ENCODE measurements at regions not wholly inside any gene's neighbourhood (a gene's known extent, or its start where the extent isn't known, plus 50 kb on each side); places are given as distances from the start of the nearest gene placed in this dataset.

DNA sequence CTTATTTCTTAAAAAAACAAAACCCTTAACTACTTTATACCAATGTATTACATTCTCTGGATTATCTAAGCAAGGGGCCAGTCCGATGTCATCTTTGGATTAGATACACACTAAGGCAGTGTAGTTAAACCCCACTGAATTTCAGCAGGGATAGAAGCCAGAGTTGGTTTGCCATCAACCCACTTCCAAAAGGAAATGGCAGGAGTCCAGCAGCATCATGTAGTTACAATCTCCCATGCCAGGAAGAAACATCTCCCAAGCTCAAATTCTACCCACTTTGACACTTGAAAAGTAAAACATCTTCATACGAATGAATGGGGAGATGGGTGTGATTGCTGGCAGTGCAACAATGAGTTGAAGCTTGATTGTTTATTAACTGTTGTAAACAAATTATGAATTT lies 203.5 kb upstream of the PLXNC1 start:
- no peak for DNase-seq (ENCODE audit: low spot score)
- intact Hi-C loops (cut with DNase I) = no loop called here

DNA sequence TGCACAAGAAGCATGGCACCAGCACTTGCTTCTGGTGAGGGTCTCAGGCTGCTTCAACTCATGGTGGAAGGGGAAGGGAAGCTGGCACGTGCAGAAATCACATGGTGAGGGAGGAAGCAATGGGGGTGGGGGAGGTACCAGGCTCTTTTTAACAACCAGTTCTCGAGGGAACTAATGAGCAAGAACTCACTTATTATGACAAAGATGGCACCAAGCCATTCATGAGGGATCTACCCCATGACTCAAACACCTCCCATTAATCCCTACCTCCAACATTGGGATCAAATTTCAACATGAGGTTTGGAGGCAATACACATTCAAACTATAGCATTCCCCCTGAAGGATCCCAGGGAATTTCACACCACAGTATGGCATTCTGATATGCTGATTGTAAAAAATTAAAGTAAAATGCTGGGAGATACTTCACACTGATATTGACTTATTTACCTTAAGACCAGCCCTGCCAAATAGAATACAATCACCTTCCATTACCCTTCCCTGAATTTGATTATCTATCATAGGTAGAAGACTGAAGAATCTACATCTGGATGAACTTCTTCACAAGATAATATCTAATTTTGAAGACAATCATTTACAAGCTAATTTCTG lies 201.7 kb upstream of the PLXNC1 start:
- intact Hi-C loops (cut with DNase I) = no loop called here
- DNase-seq (ENCODE audit: low spot score) = no peak

DNA sequence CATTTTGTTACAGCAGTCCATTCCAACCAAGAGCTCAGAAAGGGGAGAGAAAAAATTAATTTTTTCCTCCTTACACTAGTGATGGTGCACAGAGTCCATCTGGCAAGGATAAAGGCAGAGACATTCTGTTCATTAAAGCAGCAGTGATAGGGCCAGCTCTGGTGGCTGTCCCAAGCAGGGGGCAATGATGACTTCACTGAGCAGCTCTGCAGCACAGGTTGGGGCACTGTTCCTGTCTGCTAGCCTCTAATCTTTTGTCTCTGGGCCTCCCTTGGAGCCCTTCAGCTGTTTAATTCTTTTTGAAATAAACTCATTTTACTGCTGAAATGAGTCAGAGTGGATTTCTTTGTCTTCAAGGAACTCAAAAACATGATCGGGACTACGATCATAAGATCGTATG lies 200.9 kb upstream of the PLXNC1 start:
- DNase-seq (ENCODE audit: low spot score) = no peak
- intact Hi-C loops (cut with DNase I) = no loop called here

DNA sequence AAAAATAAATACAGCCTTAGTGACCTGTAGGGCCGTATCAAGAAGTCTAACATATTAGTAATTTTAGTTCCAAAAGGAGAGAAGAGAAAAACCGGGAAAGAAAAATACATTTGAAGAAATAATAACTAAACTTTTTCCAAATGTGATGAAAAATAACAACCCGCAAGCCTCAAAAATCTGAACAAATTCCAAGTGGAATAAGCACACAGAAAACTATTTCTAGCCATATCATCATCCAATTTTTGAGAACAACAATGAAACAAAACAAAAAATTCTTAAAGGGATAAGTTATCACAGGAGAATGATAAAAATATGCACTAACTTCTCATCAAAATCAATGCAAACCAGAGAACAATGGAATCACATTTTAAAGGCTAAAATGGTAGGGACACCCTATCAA lies 198.1 kb upstream of the PLXNC1 start:
- DNase-seq (ENCODE audit: low spot score) = no peak
- intact Hi-C loops (cut with DNase I) = no loop called here

DNA sequence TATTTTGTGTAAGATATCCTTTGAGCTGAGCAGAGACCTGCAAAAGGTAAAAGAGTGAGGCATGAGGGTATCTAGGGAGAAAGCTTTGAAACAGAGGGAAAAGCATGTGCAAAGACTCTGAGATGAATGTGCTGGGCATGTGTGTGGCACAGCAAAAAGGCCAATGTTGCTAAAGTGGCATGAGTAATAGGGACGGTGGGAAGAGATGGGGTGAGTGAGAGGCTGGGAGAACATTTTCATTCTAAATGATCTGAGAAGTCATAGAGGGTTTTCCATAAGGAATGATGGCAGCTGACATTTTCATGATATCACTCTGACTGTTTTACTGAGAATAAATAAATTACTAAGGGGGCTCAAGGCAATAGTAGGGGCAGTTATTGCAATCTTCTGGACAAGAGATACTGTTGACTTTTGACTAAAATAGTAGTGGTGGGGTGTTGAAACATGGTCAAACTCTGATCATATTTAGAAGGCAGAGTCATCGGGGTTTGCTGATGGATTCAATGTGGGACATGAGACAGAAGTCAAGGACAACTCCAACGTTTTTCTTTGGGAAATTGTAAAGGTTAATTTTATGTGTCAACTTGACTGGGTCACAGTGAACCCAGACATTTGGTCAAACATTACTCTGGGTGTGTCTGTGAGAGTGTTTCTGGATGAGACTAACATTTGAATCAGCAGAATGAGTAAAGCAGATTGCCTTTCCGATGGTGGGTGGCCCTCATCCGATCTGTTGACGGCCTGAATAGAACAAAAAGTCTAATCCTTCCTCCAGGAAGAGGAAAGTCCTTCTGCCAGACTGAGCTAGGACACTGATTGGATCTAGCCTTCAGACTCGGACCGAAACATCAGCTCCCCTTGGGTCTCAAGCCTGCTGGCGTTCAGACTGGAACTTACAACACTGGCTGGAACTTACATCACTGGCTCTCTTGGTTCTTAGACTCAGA lies 193.9 kb upstream of the PLXNC1 start:
- peak; percentile 83 for DNase-seq (ENCODE audit: low spot score)
- intact Hi-C loops (cut with DNase I) = no loop called here

DNA sequence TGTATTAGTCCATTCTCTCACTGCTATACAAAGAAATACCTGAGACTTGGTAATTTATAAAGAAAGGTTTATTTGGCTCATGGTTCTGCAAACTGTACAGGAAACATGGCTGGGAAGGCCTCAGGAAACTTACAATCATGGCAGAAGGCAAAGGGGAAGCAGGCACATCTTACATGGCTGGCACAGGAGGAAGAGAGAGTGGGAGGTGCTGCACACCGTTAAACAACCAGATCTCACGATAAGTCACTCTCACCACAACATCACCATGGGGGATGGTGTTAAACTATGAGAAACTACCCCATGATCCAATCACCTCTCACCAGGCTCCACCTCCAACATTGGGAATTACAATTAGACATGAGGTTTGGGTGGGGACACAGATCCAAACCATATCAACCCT lies 191.8 kb upstream of the PLXNC1 start:
- DNase-seq (ENCODE audit: low spot score) = no peak
- intact Hi-C loops (cut with DNase I) = no loop called here

DNA sequence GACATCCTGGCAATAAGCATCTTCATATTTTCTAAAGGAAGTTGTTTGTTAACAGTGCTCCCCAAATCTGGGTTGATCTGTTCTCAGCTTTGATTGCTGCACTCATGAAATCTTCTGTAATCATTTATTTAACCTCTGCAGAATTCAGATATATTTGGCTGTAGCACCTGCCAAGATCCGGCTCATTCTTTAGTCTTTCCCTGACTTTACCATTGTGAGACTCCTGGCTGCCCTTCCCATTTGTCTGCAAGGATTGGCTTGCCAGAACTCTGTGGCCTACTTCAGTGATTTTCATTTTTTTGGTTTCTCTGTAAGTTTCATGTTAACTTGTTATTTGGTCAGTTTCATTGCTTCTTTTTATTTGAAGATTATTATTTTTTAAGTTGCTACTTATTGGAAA lies 191.2 kb upstream of the PLXNC1 start:
- no peak for DNase-seq (ENCODE audit: low spot score)
- intact Hi-C loops (cut with DNase I) = no loop called here

DNA sequence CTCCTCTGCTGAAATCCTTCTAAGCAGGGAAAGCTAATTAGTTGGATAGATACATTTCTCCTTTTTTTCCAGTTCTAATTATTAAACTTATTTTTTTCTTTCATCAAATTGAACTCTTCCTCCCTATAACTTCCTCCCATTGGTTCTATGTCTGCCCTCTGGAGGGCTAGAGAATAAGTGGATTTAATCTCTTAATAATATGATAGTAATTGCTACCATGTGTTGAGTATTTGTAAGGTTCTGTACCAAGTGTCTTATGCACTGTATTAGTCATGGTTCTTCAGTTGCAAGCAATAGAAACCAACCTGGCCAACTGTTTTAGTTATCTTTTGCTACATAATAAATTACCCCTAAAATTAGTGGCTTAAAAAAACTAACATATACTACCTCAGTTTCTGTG lies 190.5 kb upstream of the PLXNC1 start:
- intact Hi-C loops (cut with DNase I) = no loop called here
- DNase-seq (ENCODE audit: low spot score) = no peak

DNA sequence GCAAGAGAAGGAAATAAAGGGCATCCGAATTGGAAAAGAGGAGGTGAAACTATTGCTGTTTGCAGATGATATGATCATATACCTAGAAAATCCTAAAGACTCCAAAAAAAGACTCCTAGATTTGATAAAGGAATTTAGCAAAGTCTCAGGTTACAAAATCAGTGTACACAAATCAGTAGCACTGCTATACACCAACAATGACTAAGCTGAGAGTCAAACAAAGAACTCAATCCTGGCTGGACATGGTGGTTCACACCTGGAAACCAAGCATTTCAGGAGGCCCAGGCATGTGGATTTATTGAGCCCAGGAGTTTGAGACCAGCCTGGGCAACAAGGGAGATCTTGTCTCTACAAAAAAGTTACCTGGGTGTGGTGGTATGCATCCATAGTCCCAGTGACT lies 188.7 kb upstream of the PLXNC1 start:
- no peak for DNase-seq (ENCODE audit: low spot score)
- intact Hi-C loops (cut with DNase I) = no loop called here

DNA sequence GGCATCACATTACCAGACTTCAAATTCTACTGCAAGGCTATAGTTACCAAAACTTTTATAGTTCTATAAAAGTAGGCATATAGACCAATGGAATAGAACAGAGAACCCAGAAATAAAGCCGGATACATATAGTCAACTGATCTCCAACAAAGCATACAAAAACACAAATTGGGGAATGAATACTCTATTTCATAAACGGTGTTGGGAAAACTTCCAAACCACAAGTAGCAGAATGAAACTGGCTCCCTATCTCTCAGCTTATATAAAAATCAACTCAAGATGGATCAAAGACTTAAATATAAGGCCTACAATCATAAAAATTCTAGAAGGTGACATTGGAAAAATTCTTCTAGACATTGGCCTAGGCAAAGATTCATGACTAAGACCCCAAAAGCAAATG lies 187.9 kb upstream of the PLXNC1 start:
- no peak for DNase-seq (ENCODE audit: low spot score)
- intact Hi-C loops (cut with DNase I) = no loop called here

DNA sequence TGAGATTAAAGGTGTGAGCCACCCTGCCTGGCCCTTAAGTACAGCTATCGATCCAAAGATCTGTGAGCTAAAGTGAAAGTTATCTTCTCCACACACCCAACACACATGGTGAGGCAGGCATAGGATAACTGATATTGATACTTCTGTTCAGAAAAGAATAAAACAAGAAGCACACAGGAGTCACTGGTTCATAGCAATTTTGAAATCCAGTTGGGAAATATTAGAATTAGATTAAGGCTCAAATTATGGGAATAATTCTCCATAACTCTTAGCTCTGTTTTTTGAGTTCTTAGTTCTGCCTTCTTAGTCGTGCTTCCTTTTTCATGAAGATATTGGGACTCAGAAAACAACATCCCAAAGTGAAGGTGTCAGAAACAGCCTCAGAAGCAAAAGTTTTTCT lies 186.0 kb upstream of the PLXNC1 start:
- no peak for DNase-seq (ENCODE audit: low spot score)
- intact Hi-C loops (cut with DNase I) = no loop called here

DNA sequence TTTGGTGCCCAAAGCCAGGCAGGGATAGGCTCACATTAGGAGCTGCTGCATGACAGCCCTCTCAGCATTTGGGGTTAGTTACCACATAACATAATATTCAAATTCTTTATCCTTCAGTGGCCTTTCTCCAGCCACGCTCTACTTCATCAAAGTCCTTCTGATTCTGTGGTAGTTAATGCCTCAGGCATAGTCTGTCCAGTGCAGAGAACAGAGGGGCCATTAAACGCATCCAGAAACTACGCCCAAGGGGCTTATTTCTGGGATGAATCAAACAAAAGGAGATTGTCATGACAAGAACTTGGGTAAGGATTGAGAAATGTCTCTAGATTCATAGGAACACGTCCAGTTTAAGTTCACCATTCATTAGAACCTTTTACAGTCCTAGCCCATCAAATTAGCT lies 183.4 kb upstream of the PLXNC1 start:
- no peak for DNase-seq (ENCODE audit: low spot score)
- intact Hi-C loops (cut with DNase I) = no loop called here

DNA sequence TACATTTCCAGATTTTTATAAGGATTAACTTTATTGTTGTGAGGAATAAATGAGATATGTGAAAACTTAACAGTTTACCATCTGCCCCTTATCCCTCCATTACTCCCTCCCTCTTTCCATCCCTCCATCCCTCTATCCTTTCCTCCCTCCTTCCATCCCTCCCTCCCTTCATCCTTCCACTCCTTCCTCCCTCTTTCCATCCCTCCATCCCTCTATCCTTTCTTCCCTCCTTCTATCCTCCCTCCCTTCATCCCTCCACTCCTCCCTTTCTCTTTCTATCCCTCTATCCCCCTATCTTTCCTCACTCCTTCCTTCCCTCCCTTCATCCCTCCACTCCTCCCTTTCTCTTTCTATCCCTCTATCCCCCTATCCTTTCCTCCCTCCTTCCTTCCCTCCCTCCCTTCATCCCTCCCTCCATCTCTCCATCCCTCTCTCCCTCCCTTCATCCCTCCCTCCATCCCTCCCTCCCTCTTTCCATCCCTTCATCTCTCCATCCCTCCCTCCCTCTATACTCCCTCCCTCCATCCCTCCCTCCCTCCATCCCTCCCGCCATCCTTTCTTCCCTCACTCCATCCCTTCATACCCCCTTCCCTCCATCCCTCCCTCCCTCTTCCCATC lies 181.8 kb upstream of the PLXNC1 start:
- DNase-seq (ENCODE audit: low spot score) = no peak
- intact Hi-C loops (cut with DNase I) = no loop called here

DNA sequence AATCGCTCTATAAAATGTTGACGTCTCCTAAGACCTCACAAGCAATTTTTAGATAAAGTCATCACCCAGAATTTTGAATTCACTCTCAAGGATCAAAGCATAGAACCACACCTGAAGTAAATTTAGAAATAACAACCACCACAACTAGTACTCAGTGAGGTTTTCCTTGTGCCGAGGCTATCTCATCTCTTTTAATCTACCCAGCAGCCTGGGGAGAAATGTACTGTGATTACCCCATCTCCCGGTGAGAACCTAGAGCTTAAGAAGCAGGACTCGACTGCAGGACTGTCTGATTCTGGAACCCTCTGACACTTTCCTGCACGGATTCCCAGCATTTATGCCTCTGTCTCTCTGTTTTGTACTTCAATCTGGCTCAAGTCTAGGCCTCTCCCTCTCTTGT lies 180.9 kb upstream of the PLXNC1 start:
- DNase-seq (ENCODE audit: low spot score) = no peak
- intact Hi-C loops (cut with DNase I) = no loop called here

DNA sequence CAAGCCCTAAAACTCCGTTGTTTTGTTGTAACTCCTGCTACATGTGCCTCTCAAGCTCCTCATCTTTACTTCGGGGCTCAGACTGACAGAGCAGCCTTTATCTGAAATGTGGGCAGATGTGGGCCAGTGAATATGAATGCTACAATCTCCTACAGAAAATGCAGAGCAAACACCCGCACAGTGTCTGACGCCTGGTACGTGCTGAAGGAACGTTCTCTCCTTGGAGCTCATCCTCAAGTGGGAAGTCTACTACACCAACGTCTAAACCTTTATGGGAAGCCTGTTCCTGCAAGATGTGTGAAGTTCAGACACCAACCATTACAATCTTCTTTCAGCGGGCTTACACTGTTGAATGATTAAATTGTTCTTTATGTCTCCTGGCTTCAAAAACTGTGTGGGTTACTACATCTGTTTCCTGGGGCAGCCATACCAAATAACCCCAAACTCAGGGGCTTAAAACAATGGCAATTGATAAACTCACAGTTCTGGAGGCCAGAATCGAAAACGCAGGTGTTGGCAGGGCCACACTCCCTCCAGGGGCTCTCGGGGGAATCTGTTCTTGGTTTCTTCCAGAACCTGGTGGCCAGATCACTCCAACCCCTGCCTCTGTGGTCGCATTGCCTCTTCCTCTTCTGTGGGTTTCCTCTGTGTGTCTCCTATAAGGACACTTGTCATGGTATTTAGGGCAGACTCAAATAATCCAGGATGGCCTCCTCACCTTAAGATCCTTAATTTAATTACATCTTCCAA lies 179.7 kb upstream of the PLXNC1 start:
- DNase-seq (ENCODE audit: low spot score) = no peak

DNA sequence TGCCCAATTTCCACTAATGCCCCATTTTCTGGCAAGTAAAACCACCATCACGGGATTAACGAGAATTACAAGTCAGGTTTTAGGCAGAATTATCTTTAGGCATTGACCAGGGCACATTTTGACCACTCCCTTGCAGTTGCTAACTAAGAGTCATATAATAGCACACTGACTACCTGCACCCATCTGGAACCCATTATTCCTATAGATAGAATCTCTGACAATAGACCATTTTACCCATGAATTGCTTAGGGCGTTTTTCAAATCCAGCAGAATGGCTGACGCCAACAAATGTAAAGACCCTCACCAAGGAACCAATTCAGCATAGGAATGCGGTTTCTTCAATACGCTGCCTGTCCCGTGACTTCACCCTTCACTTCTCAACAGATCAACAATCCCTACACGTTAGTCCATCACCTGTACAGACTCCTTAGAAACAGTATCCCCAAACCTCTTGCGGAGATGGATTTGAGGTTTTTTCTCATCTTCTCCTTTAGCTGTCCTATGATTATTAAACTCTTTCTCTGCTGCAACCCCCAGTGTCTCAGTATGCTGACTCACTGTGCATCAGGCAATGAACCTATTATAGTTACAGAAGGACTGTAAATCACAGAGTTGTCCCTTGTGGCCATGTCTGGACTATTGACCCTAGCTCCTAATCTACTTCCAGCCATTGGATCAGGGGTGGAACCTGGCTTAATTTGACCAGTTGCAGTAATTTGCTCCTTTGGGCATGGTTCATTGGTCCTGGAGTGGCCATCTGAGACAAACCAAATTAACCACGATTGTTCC lies 177.3 kb upstream of the PLXNC1 start:
- DNase-seq (ENCODE audit: low spot score) = no peak
- intact Hi-C loops (cut with DNase I) = no loop called here

More for the DNA sequence above, 179.7 kb upstream of the PLXNC1 start:
- intact Hi-C loops (cut with DNase I) = no loop called here

DNA sequence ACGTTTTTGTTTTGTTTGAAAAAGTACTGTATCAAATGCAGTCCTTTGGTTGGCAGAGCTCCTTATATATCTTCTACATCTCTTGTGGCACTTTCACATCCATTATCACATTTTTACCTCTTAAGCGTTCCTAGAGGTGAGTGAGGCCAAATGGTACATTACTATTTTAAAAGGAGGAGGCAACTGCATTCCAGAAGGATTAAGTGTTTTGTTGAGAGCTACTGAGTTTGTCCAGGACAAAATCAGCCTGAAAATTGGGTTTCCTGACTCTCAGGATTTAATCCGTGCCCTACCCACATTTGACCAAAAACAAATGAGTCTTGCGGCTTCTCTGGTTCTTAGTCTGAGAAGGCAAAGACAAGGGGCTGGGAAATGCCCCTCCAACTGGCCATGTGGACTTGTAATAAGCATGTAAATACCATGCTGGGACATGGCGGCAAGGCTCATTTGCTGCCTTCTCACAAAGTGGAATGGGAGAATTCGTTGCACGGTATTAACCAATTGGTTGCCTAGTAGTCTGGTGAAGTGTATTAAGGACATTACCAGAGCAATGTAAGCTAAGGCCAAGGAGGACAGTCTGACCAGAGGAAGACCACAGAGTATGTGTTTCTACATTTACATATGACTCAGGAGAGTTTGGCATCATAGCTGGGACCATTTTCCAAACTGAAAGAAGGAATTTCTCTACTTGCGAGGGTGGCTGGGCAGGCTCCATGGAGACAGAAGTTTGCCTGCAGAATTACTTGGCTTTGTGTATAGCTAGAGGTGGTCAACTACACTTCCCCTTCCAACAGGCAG lies 175.8 kb upstream of the PLXNC1 start:
- no peak for DNase-seq (ENCODE audit: low spot score)
- intact Hi-C loops (cut with DNase I) = no loop called here

DNA sequence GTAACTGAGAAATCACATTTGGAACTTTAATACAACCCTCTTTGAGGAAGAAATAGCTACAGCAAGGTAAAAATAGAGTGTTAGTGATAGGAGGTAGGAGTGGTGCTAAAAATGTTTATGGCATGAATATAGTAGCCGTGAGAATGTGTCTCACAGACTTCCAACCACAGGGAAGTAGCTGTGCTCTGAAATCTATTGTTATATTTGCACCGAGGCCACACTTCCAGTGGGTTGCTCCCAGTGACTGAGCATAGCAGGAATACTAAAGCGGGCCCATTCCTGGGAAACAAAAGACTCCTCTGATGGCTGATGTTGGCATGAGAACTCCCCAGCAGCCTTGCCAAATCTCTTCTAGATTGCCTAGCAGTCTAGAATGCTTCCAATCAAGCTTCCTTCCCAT lies 174.1 kb upstream of the PLXNC1 start:
- no peak for DNase-seq (ENCODE audit: low spot score)
- intact Hi-C loops (cut with DNase I) = no loop called here
